ENCODE measurements at regions not wholly inside any gene's neighbourhood (a gene's known extent, or its start where the extent isn't known, plus 50 kb on each side); places are given as distances from the start of the nearest gene placed in this dataset.

GRCh38 chr20:57991211-57991881 lies 237.1 kb downstream of the ANKRD60 start:
- intact Hi-C loops (cut with micrococcal nuclease) = no loop called here
- H3K27me3 ChIP-seq (ENCODE audit: low read depth) = no peaks in the 10 kb centered on the region
- no peaks in the 10 kb centered on the region for H3K36me3 ChIP-seq
- DNase-seq = no peak
- peaks cover 19% of the 10 kb centered on the region for H3K4me1 ChIP-seq
- no peak overlapping the region for H3K4me3 ChIP-seq
- H3K27ac ChIP-seq (replicated peaks) = peak overlapping the region; percentile 30
- TF ChIP-seq, protein P1, sequence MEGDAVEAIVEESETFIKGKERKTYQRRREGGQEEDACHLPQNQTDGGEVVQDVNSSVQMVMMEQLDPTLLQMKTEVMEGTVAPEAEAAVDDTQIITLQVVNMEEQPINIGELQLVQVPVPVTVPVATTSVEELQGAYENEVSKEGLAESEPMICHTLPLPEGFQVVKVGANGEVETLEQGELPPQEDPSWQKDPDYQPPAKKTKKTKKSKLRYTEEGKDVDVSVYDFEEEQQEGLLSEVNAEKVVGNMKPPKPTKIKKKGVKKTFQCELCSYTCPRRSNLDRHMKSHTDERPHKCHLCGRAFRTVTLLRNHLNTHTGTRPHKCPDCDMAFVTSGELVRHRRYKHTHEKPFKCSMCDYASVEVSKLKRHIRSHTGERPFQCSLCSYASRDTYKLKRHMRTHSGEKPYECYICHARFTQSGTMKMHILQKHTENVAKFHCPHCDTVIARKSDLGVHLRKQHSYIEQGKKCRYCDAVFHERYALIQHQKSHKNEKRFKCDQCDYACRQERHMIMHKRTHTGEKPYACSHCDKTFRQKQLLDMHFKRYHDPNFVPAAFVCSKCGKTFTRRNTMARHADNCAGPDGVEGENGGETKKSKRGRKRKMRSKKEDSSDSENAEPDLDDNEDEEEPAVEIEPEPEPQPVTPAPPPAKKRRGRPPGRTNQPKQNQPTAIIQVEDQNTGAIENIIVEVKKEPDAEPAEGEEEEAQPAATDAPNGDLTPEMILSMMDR (IDR thresholded peaks at IDR 0.05; ENCODE audit: borderline replicate concordance) = no peak
- H3K9me3 ChIP-seq (replicated peaks) = no peaks in the 10 kb centered on the region

DNA sequence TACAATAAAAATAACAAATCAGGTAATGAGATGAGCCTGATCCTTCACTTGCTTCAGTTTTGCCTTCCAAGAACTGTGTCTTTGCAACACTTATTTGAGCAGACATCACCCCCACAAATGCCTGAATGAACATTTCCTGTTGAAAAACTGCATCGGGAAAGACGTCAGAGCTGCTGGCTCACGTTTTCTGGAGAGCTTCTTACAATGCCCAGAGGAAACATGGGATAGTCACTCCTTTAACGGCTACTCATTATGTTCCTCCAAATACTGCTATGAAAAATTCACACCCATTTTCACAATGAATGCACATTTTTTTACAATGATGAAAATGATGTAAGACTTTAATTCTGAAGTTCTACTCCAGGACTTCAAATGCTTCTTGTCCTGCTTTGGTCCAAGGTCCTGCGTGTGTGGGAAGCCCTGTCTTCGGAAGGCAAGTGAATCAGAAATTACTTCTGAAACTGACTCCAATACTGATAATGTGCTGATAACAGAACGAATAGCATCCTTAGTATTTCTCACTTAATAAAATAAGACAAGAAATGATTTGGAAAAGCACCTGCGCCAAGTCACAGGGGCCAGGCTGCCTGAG lies 238.0 kb downstream of the ANKRD60 start:
- intact Hi-C loops (cut with micrococcal nuclease) = no loop called here
- DNase-seq = no peak
- TF ChIP-seq, protein P1 (IDR thresholded peaks at IDR 0.05; ENCODE audit: borderline replicate concordance) = no peak
- H3K4me1 ChIP-seq = peaks cover 13% of the 10 kb centered on the region
- no peaks in the 10 kb centered on the region for H3K9me3 ChIP-seq (replicated peaks)
- no peak overlapping the region for H3K4me3 ChIP-seq
- peak overlapping the region; percentile 30 for H3K27ac ChIP-seq (replicated peaks)
- H3K36me3 ChIP-seq = no peaks in the 10 kb centered on the region
- H3K27me3 ChIP-seq (ENCODE audit: low read depth) = no peaks in the 10 kb centered on the region

DNA sequence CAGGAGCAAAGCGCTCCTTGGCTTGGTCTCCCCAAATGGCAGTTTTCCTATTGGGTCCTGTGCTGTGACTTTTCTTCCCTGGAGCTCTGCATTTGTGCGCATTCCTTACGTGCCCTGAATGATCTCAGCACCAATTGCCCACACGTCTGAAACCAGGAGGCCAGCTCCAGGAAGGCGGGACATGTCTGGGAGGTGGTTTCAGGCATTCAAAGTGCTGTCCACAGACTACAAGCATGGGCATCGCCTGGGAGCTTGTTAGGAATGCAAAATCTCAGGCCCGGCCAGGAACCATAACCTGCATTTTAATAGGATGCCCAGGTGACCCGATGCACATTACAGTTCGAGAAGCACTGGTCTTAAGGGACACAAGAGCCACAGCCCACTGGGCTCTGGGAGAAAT lies 239.6 kb downstream of the ANKRD60 start:
- Histone ChIP-seq H3K4me3 (no peak overlapping the region), H3K27me3 (ENCODE audit: low read depth) (peaks cover 9% of the 10 kb centered on the region), H3K27ac (replicated peaks) (no peak overlapping the region), H3K36me3 (no peaks in the 10 kb centered on the region), H3K9me3 (replicated peaks) (no peaks in the 10 kb centered on the region), H3K4me1 (peaks cover 23% of the 10 kb centered on the region)
- DNase-seq = no peak
- intact Hi-C loops (cut with micrococcal nuclease) = no loop called here
- TF ChIP-seq, protein P1 (IDR thresholded peaks at IDR 0.05; ENCODE audit: borderline replicate concordance) = no peak

- H3K27ac ChIP-seq (replicated peaks) = no peak overlapping the region
- H3K9me3 ChIP-seq (replicated peaks) = no peaks in the 10 kb centered on the region
- peaks cover 23% of the 10 kb centered on the region for H3K4me1 ChIP-seq
- H3K36me3 ChIP-seq = no peaks in the 10 kb centered on the region
- TF ChIP-seq, protein P1 (IDR thresholded peaks at IDR 0.05; ENCODE audit: borderline replicate concordance) = no peak
- peaks cover 9% of the 10 kb centered on the region for H3K27me3 ChIP-seq (ENCODE audit: low read depth)
- no peak overlapping the region for H3K4me3 ChIP-seq
- DNase-seq = no peak
- intact Hi-C loops (cut with micrococcal nuclease) = no loop called here
Observed at GRCh38 chr20:57988422-57988821, 240.0 kb downstream of the ANKRD60 start.

DNA sequence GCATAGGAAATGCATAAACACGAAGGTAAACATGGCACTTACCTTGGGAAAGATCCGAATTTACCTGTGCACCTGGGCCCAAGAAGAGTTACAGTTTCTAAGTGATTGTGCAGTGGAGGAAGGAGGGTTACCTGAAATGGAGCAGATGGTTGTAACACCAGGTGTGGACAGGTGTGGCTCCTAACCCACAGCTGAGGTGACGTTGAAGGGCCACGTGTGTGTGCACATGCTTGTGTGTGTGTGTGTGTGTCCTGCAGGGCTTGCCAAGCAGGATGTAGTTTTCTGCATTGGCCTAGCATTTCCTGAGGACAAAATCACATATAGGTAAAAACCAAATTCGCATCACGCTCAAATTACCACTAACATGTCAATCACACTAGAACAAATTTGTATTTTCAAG lies 240.8 kb downstream of the ANKRD60 start:
- Histone ChIP-seq H3K36me3 (no peaks in the 10 kb centered on the region), H3K4me3 (no peak overlapping the region), H3K27me3 (ENCODE audit: low read depth) (peaks cover 9% of the 10 kb centered on the region), H3K4me1 (peaks cover 23% of the 10 kb centered on the region), H3K9me3 (replicated peaks) (no peaks in the 10 kb centered on the region), H3K27ac (replicated peaks) (no peak overlapping the region)
- intact Hi-C loops (cut with micrococcal nuclease) = no loop called here
- TF ChIP-seq, protein P1 (IDR thresholded peaks at IDR 0.05; ENCODE audit: borderline replicate concordance) = no peak
- no peak for DNase-seq

Measured in left ventricle myocardium inferior (tissue), 1 donor.